DND-41 (cell line): ENCODE measurements at regions not wholly inside any gene's neighbourhood (a gene's known extent, or its start where the extent isn't known, plus 50 kb on each side); places are given as distances from the start of the nearest gene placed in this dataset.
A peak's percentile ranks its signal among the peaks of the same experiment; 100 is the strongest.

ENCODE experiments used
- ATAC-seq: fragments of 200-7000 bp; cut with Tn5 transposase; 3 replicates; pipeline ENCODE4 v1.9.1; 2021; ENCODE audit warnings: low read depth; ENCODE audit not compliant: insufficient read depth
- DNase-seq: peaks from one replicate; pipeline ENCODE4 v3.0.0-alpha.2; 2020
- H2AFZ ChIP-seq: 2 replicates; pipeline ENCODE4 v1.6.0; 2012; ENCODE audit warnings: low read depth, low read length
- H3K27ac ChIP-seq: 2 replicates; pipeline ENCODE4 v1.5.1; 2012; ENCODE audit warnings: low read length, inconsistent platforms
- H3K27me3 ChIP-seq: fragments of 200-600 bp; sonication (generic); 2 replicates; pipeline ENCODE4 v1.6.0; 2012; ENCODE audit warnings: low read length, mild to moderate bottlenecking, inconsistent platforms; ENCODE audit not compliant: insufficient read depth, poor library complexity
- H3K36me3 ChIP-seq: 2 replicates; pipeline ENCODE4 v1.5.1; 2012; ENCODE audit warnings: low read length, inconsistent platforms; ENCODE audit not compliant: insufficient read depth
- H3K4me1 ChIP-seq: 2 replicates; pipeline ENCODE4 v1.5.1; 2012; ENCODE audit warnings: mild to moderate bottlenecking, low read length; ENCODE audit not compliant: insufficient read depth
- H3K4me2 ChIP-seq: 2 replicates; pipeline ENCODE4 v1.6.0; 2012; ENCODE audit warnings: mild to moderate bottlenecking, moderate library complexity, low read length, inconsistent platforms; ENCODE audit not compliant: insufficient read depth
- H3K4me3 ChIP-seq, 2 experiments: fragments of 200-600 bp in 1 of 2; shearing (Covaris generic) in 1 of 2; 2 replicates each; pipeline ENCODE4 v1.5.1; 2012 to 2016; ENCODE audit warnings: inconsistent platforms in 2 of 2, low read length in 2 of 2, mild to moderate bottlenecking in 2 of 2, low read depth in 1 of 2, moderate library complexity in 1 of 2
- H3K79me2 ChIP-seq: 2 replicates; pipeline ENCODE4 v1.6.0; 2012; ENCODE audit warnings: low read length, inconsistent platforms; ENCODE audit not compliant: insufficient read depth
- H3K9ac ChIP-seq: 2 replicates; pipeline ENCODE4 v1.6.0; 2012; ENCODE audit warnings: low read depth, mild to moderate bottlenecking, inconsistent platforms, low read length, moderate library complexity
- H3K9me3 ChIP-seq: 2 replicates; pipeline ENCODE4 v1.5.1; 2012; ENCODE audit warnings: low read length, moderate library complexity, mild to moderate bottlenecking, inconsistent platforms; ENCODE audit not compliant: insufficient read depth, severe bottlenecking
- H4K20me1 ChIP-seq: 2 replicates; pipeline ENCODE4 v1.6.0; 2012; ENCODE audit warnings: low read length; ENCODE audit not compliant: insufficient read depth
- CTCF ChIP-seq: IDR thresholded peaks from 2 replicates; pipeline ENCODE4 v1.5.1; 2012; ENCODE audit warnings: borderline replicate concordance, low read length, moderate library complexity, mild to moderate bottlenecking; ENCODE audit not compliant: poor library complexity, severe bottlenecking; ENCODE audit errors: extremely low read depth
- EZH2 ChIP-seq: IDR thresholded peaks from 3 replicates; pipeline ENCODE4 v1.6.1; 2012; ENCODE audit warnings: borderline replicate concordance, low read depth, mild to moderate bottlenecking, moderate library complexity, low read length, inconsistent platforms; ENCODE audit not compliant: severe bottlenecking

- H3K4me2 ChIP-seq = no peak overlapping the region
- ATAC-seq (peak; percentile 85), DNase-seq (peak; percentile 75)
- no peaks in the 10 kb centered on the region for H3K79me2 ChIP-seq
- H3K9me3 ChIP-seq = no peaks in the 10 kb centered on the region
- peak overlapping the region; percentile 57 for H2AFZ ChIP-seq
- H3K36me3 ChIP-seq = no peaks in the 10 kb centered on the region
- H3K9ac ChIP-seq = no peak overlapping the region
- H3K27me3 ChIP-seq = no peaks in the 10 kb centered on the region
- TF ChIP-seq CTCF (peak; percentile 96), EZH2 (no peak)
- no peak overlapping the region for H3K27ac ChIP-seq
- H4K20me1 ChIP-seq = no peaks in the 10 kb centered on the region
- H3K4me1 ChIP-seq = peaks cover 19% of the 10 kb centered on the region
- no peak overlapping the region for H3K4me3 ChIP-seq
Observed at GRCh38 chr4:38319456-38320342, 344.3 kb upstream of the KLF3 start.

GRCh38 chr4:38320343-38320695, 343.7 kb upstream of the KLF3 start:
- no peak overlapping the region for H3K4me2 ChIP-seq
- H2AFZ ChIP-seq = peak overlapping the region; percentile 57
- ATAC-seq (no peak), DNase-seq (no peak)
- H3K9ac ChIP-seq = no peak overlapping the region
- H3K27ac ChIP-seq = no peak overlapping the region
- H3K9me3 ChIP-seq = no peaks in the 10 kb centered on the region
- no peak overlapping the region for H3K4me3 ChIP-seq
- no peaks in the 10 kb centered on the region for H3K36me3 ChIP-seq
- peaks cover 19% of the 10 kb centered on the region for H3K4me1 ChIP-seq
- no peaks in the 10 kb centered on the region for H4K20me1 ChIP-seq
- H3K27me3 ChIP-seq = no peaks in the 10 kb centered on the region
- TF ChIP-seq EZH2 (no peak), CTCF (no peak)
- H3K79me2 ChIP-seq = no peaks in the 10 kb centered on the region

GRCh38 chr4:38320833-38321232, 343.2 kb upstream of the KLF3 start:
- H3K4me3 ChIP-seq = no peak overlapping the region
- no peak overlapping the region for H3K9ac ChIP-seq
- ATAC-seq (no peak), DNase-seq (no peak)
- H3K4me1 ChIP-seq = peaks cover 19% of the 10 kb centered on the region
- no peaks in the 10 kb centered on the region for H3K27me3 ChIP-seq
- no peaks in the 10 kb centered on the region for H3K9me3 ChIP-seq
- no peaks in the 10 kb centered on the region for H4K20me1 ChIP-seq
- TF ChIP-seq EZH2 = no peak
- no peak for TF ChIP-seq CTCF
- H3K36me3 ChIP-seq = no peaks in the 10 kb centered on the region
- H2AFZ ChIP-seq = no peak overlapping the region
- H3K27ac ChIP-seq = no peak overlapping the region
- H3K4me2 ChIP-seq = no peak overlapping the region
- H3K79me2 ChIP-seq = no peaks in the 10 kb centered on the region
